GM19238 (cell line): ENCODE measurements at regions not wholly inside any gene's neighbourhood (a gene's known extent, or its start where the extent isn't known, plus 50 kb on each side); places are given as distances from the start of the nearest gene placed in this dataset.
"Not testable (repeated sequence)": the region's sequence is repeated elsewhere in the genome, so short reads cannot be mapped to it uniquely, and the experiment has no call there.

Experiments
- DNase-seq: peaks from one replicate; pipeline ENCODE4 v3.0.0; 2011; ENCODE audit warnings: low spot score; ENCODE audit not compliant: insufficient read length

GRCh38 chr11:98277251-98277912, 743.4 kb upstream of the CNTN5 start:
- no peak for DNase-seq

- no peak for DNase-seq
Measured at GRCh38 chr11:98289617-98290263, 731.0 kb upstream of the CNTN5 start.

DNA sequence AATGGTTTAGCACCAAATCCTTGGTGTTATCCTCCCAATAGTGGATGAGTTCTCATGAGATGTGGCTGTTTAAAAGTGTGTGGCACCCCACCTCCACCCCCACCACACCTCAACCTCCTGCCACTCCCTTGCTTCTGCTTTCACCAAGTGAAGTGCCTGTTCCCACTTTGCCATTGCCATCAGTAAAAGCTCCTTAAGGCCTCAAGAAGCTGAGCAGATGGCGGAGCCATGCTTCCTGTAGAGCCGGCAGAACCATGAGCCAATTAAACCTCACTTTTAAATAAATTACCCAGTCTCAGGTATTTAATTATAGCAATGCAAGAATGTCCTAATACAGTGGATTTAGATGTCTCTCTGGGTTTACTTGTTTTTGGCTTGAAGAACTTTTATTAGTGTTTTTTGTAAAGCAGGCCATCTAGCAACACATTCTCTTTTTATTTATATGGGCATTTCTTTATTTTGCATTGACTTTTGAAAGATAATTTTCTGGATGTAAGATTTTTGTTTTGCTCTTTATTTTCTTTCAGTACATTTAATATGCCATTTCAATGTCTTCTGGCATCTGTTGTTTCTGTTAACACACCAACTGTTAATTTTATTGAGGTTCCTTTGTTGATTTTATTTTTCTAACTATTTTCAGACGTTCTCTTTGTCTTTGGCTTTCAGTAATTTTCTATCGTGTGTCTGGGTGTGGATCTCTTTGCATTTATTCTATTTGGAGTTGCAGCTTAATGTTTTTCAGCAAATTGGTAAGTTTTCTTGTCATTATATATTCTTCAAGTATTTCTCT, 724.5 kb upstream of the CNTN5 start:
- no peak for DNase-seq

DNA sequence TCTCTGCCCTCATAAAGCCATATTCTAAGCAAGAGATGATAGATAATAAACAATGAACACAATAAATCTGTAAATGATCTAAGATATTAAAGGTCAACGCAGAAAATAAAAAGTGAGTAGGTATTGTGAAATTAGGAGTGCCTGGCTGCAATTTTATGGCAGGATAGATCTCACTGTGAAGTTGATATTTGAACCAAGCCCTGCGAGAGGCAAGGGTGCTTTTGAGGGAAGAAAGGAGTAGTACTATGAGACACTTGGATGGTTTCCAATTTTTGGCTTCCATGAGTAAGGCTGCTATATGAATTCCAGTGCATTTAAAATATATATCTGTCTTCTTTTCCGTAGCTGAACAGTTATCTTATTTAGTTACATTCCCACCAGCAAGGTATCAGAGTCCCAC, 720.0 kb upstream of the CNTN5 start:
- no peak for DNase-seq

DNA sequence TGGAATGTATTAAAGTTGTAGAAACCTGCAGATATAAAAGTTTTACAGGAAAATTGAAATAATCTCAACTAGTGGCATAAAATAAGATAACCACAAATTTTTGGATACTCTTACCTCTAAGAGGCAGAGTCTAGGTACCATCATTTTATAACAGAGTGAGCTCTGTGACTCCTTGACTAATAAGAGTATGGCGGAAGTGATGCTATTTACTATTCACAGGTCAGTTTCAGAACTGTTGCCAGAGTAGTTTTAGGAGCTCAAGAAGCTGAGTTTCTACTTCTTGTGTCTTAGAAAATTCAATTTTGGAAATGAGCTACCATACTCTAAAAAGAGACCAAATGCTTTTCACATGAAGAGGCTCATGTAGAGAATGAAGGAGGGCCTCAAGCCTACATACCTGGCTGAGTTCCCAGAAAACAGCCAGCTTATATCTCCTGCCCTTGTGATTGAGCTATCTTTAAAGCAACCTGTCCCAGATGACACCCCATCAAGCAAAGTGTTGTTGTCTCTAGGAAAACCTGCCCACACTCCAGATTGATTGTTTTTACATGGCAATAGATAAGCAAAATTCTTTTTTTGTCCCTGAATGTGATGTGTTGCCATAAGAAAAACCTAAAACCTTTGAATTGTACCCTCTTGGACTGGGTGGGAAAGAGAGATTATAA, 712.8 kb upstream of the CNTN5 start:
- no peak for DNase-seq

DNA sequence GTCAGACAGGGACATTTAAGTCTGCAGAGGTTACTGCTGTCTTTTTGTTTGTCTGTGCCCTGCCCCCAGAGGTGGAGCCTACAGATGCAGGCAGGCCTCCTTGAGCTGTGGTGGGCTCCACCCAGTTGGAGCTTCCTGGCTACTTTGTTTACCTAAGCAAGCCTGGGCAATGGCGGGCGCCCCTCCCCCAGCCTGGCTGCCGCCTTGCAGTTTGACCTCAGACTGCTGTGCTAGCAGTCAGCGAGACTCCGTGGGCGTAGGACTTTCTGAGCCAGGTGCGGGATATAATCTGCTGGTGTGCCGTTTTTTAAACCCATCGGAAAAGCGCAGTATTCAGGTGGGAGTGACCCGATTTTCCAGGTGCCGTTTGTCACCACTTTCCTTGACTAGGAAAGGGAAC, 690.4 kb upstream of the CNTN5 start:
- not testable (repeated sequence) for DNase-seq

GRCh38 chr11:98358551-98358950, 662.2 kb upstream of the CNTN5 start:
- DNase-seq, result no peak

- DNase-seq, result no peak
Measured at GRCh38 chr11:98365190-98365589, 655.6 kb upstream of the CNTN5 start.

DNA sequence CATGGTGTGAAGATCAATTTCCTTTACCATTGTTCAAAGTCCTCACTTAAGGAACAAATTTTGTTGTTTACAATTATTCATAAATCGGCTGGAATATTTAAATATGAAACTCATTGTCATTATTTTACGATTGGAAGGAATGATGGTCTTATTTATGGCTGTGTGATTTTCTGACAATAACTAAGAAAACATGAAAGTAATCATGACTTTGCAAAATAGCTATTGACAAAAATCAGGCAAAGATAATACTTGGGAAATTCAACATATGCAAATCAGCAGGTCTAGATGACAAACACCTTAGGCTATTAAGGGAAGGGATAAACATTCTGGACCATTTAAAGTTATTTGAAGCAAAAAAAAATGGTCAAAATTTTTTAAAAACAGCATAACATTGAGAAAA, 654.8 kb upstream of the CNTN5 start:
- DNase-seq, result no peak

DNA sequence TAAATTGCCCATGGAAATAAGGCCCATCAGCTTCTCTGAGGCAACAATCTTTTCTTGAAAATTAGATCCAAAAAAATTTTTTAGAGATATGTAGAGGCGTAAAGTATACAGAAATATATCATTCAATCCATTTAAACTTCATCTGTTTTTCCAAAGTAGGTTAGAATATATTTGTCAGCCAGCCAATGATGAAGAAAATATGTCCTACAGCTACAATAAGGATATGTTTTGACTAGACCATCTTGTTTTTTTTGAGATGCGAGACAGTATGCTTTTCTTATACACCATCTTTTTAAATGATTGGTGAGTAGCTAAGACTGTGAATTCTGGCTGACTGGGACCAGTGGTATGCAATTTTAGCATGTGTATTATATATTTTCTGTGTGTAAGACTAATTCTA, 630.4 kb upstream of the CNTN5 start:
- no peak for DNase-seq

DNA sequence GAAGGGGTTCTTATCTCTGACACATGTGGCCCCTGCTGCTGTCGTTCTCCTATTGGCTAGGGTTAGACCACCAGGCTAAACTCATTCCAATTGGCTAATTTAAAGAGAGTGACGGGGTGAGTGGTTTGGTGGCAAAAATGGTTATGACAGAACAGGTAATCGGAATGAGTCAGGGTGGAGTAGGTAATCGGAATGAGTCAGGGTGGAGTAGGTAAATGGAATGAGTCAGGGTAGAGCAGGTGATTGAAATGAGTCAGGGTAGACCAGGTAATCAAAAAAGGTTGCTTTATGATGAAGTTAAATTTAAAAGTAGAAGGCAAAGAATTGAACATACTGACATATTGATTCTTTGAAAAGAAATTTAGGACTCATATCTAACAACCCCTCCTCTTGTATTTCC, 626.2 kb upstream of the CNTN5 start:
- not testable (repeated sequence) for DNase-seq

- no peak for DNase-seq
Measured at GRCh38 chr11:98398508-98398907, 622.2 kb upstream of the CNTN5 start.

GRCh38 chr11:98409069-98409468, 611.7 kb upstream of the CNTN5 start:
- no peak for DNase-seq

DNA sequence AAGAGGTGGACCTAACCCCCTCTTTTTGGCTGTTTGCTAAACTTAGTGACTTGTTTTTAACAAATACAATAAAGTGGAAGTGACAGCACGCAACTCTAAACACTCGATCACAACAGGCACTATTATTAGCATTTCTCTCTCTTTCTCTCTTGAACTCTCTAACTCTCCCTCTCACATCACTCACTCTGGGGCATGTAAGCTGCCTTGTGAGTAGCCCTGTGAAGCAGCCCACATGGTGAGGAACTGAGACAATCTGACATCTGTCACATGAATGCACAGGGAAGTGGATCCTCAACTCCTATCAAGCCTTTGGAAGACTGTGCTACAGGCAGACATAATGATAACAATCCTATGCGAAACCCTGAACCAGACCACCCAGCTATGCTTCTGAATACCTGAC, 609.0 kb upstream of the CNTN5 start:
- DNase-seq, result no peak

GRCh38 chr11:98417256-98417755, 603.4 kb upstream of the CNTN5 start:
- DNase-seq, result no peak

GRCh38 chr11:98423933-98424332, 596.8 kb upstream of the CNTN5 start:
- DNase-seq, result no peak

DNA sequence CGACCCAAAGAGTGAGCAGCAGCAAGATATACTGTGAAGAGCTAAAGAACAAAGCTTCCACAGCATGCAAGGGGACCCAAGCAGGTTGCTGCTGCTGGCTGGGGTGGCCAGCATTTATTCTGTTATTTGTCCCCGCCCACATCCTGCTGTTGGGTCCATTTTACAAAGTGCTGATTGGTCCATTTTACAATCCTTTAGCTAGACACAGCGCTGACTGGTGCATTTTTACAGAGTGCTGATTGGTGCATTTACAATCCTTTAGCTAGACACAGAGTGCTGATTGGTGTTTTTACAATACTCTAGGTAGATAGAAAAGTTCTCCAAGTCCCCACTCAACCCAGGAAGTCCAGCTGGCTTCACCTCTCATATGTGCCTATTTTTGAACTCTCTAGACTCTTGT, 596.0 kb upstream of the CNTN5 start:
- DNase-seq, result not testable (repeated sequence)

- no peak for DNase-seq
Measured at GRCh38 chr11:98431463-98432359, 589.0 kb upstream of the CNTN5 start.

- DNase-seq, result no peak
Measured at GRCh38 chr11:98434296-98434695, 586.5 kb upstream of the CNTN5 start.

- no peak for DNase-seq
Measured at GRCh38 chr11:98453378-98453777, 567.4 kb upstream of the CNTN5 start.
